DOHH2 (cell line): ENCODE measurements at regions not wholly inside any gene's neighbourhood (a gene's known extent, or its start where the extent isn't known, plus 50 kb on each side); places are given as distances from the start of the nearest gene placed in this dataset.

Experiments used
- CTCF ChIP-seq: fragments of 200-600 bp; sonication (generic); IDR thresholded peaks from one replicate; pipeline ENCODE4 v1.5.1; 2014; ENCODE audit warnings: antibody characterized with exemption, mild to moderate bottlenecking, low read depth, low read length; ENCODE audit not compliant: poor library complexity, severe bottlenecking
- EZH2phosphoT487 ChIP-seq: fragments of 200-600 bp; sonication (generic); IDR thresholded peaks from 2 replicates; pipeline ENCODE4 v1.6.1; 2017; ENCODE audit warnings: borderline replicate concordance, mild to moderate bottlenecking, antibody characterized with exemption, low read length, moderate library complexity, mixed read lengths

DNA sequence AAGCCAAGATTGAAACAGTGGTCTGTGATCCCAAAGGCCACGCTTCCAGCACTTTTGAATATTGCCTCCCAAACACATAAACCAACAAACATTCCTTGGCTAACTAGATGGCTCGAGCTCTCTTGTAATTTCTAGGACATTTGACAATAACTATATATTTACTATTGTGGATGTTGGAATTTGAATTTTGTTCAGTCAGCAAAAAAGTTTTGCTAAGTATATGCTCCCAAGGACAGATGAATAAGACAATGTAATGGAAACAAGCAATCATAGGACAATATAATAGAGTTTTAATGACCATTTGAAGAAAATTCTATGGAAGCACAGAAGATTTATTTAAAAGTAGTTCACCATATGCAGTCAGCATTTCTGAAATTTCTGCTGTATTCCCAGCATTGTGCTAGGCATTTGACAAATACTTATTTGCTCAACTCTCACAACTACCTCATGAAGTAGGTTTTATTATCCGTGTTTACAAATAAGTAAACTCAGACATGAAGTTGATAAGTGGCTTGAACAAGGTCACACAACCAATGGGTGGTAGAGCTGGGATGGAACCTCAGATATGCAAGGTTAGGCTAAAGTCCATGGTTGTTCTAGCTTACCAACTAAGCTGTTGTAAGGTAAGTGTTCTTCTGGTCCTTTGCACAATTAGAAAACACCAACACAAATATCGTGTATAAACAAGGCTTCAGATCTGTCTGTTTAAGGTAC is 205.1 kb downstream of the NUFIP1 start:
- TF ChIP-seq CTCF (no peak), EZH2phosphoT487 (no peak)
